Mucosa of gallbladder (tissue), 1 donor: ENCODE measurements at regions not wholly inside any gene's neighbourhood (a gene's known extent, or its start where the extent isn't known, plus 50 kb on each side); places are given as distances from the start of the nearest gene placed in this dataset.
"Not testable (repeated sequence)": the region's sequence is repeated elsewhere in the genome, so short reads cannot be mapped to it uniquely, and the experiment has no call there.

Experiments
- DNase-seq: peaks from one replicate; pipeline ENCODE4 v3.0.0-alpha.2; 2020; ENCODE audit warnings: low spot score
- donor health status: DM: no; HTN: no; CAD: no.

GRCh38 chr10:65341323-65341925 is 1584.4 kb upstream of the LRRTM3 start:
- DNase-seq, result no peak

GRCh38 chr10:65342245-65342644 is 1583.6 kb upstream of the LRRTM3 start:
- no peak for DNase-seq

GRCh38 chr10:65346466-65346865 is 1579.4 kb upstream of the LRRTM3 start:
- no peak for DNase-seq

GRCh38 chr10:65348637-65349036 is 1577.2 kb upstream of the LRRTM3 start:
- no peak for DNase-seq

GRCh38 chr10:65350611-65351010 is 1575.2 kb upstream of the LRRTM3 start:
- DNase-seq, result no peak

- no peak for DNase-seq
These were observed 1570.6 kb upstream of the LRRTM3 start for GRCh38 chr10:65355141-65355680.

- DNase-seq, result no peak
These were observed 1567.3 kb upstream of the LRRTM3 start for GRCh38 chr10:65358565-65358964.

GRCh38 chr10:65360497-65360896 is 1565.3 kb upstream of the LRRTM3 start:
- DNase-seq, result no peak

GRCh38 chr10:65365878-65366277 is 1560.0 kb upstream of the LRRTM3 start:
- no peak for DNase-seq

- DNase-seq, result no peak
These were observed 1558.1 kb upstream of the LRRTM3 start for GRCh38 chr10:65367706-65368105.

- DNase-seq, result no peak
These were observed 1550.3 kb upstream of the LRRTM3 start for GRCh38 chr10:65375528-65375927.

GRCh38 chr10:65377687-65378086 is 1548.1 kb upstream of the LRRTM3 start:
- no peak for DNase-seq

GRCh38 chr10:65394502-65395297 is 1531.1 kb upstream of the LRRTM3 start:
- no peak for DNase-seq

- DNase-seq, result no peak
These were observed 1530.2 kb upstream of the LRRTM3 start for GRCh38 chr10:65395631-65396030.

GRCh38 chr10:65396997-65397396 is 1528.8 kb upstream of the LRRTM3 start:
- no peak for DNase-seq

- no peak for DNase-seq
These were observed 1517.4 kb upstream of the LRRTM3 start for GRCh38 chr10:65408401-65408800.

GRCh38 chr10:65413001-65413400 is 1512.8 kb upstream of the LRRTM3 start:
- no peak for DNase-seq

GRCh38 chr10:65415318-65415717 is 1510.5 kb upstream of the LRRTM3 start:
- DNase-seq, result no peak

GRCh38 chr10:65416094-65416493 is 1509.7 kb upstream of the LRRTM3 start:
- DNase-seq, result no peak

- DNase-seq, result no peak
These were observed 1506.2 kb upstream of the LRRTM3 start for GRCh38 chr10:65419629-65420028.

- DNase-seq, result no peak
These were observed 1502.8 kb upstream of the LRRTM3 start for GRCh38 chr10:65423043-65423442.

GRCh38 chr10:65429381-65429780 is 1496.5 kb upstream of the LRRTM3 start:
- not testable (repeated sequence) for DNase-seq

GRCh38 chr10:65430979-65431378 is 1494.9 kb upstream of the LRRTM3 start:
- no peak for DNase-seq
